ENCODE measurements at regions not wholly inside any gene's neighbourhood (a gene's known extent, or its start where the extent isn't known, plus 50 kb on each side); places are given as distances from the start of the nearest gene placed in this dataset.

- intact Hi-C loops (cut with DNase I; ENCODE audit: low total_unique reads), result no loop called here
- H3K27me3 ChIP-seq, result peaks cover 0 to 35% of the 10 kb centered on the region in 2 donors
- TF ChIP-seq, protein P1, sequence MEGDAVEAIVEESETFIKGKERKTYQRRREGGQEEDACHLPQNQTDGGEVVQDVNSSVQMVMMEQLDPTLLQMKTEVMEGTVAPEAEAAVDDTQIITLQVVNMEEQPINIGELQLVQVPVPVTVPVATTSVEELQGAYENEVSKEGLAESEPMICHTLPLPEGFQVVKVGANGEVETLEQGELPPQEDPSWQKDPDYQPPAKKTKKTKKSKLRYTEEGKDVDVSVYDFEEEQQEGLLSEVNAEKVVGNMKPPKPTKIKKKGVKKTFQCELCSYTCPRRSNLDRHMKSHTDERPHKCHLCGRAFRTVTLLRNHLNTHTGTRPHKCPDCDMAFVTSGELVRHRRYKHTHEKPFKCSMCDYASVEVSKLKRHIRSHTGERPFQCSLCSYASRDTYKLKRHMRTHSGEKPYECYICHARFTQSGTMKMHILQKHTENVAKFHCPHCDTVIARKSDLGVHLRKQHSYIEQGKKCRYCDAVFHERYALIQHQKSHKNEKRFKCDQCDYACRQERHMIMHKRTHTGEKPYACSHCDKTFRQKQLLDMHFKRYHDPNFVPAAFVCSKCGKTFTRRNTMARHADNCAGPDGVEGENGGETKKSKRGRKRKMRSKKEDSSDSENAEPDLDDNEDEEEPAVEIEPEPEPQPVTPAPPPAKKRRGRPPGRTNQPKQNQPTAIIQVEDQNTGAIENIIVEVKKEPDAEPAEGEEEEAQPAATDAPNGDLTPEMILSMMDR (IDR thresholded peaks at IDR 0.05), result no peak
- DNase-seq, result no peak
- no peak overlapping the region for H3K4me3 ChIP-seq
- H3K9me3 ChIP-seq, result peaks cover 0 to 9% (median 6%) of the 10 kb centered on the region in 3 donors
- no peak overlapping the region for H3K27ac ChIP-seq
- no peaks in the 10 kb centered on the region for H3K4me1 ChIP-seq
- no peaks in the 10 kb centered on the region for H3K36me3 ChIP-seq
Observed at GRCh38 chr10:3016016-3016415, 51.3 kb upstream of the PFKP start.

DNA sequence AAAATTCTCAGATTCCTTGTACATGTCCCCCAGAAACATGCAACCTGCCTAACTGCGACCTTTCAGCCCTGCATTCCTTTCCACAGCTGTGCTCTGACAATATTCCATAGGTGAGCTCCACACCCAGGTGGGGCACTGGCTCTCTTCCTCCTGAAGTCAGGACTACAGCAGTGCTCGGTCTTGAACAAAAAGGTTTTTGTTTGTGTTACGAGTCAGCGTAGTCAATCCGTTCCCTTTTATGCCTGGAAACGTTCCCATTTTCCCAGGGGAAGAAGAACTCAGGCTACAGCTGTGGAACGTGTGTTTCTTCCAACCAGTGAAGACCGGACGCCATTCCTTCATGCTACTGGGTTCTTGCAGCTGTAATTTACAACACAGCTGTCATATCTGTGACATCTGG is 52.4 kb upstream of the PFKP start:
- Histone ChIP-seq H3K4me3 (no peak overlapping the region), H3K36me3 (no peaks in the 10 kb centered on the region), H3K4me1 (no peaks in the 10 kb centered on the region), H3K27ac (no peak overlapping the region), H3K27me3 (peaks cover 0 to 37% of the 10 kb centered on the region in 2 donors), H3K9me3 (peaks cover 0 to 9% (median 6%) of the 10 kb centered on the region in 3 donors)
- intact Hi-C loops (cut with DNase I; ENCODE audit: low total_unique reads), result no loop called here
- no peak for DNase-seq
- TF ChIP-seq, protein P1 (IDR thresholded peaks at IDR 0.05), result no peak

GRCh38 chr10:3012223-3012622 is 55.1 kb upstream of the PFKP start:
- Histone ChIP-seq H3K4me1 (no peaks in the 10 kb centered on the region), H3K27ac (no peak overlapping the region), H3K36me3 (no peaks in the 10 kb centered on the region), H3K27me3 (peaks cover 0 to 33% of the 10 kb centered on the region in 2 donors), H3K9me3 (peaks cover 0 to 9% (median 6%) of the 10 kb centered on the region in 3 donors), H3K4me3 (no peak overlapping the region)
- intact Hi-C loops (cut with DNase I; ENCODE audit: low total_unique reads), result no loop called here
- TF ChIP-seq, protein P1 (IDR thresholded peaks at IDR 0.05), result no peak
- no peak for DNase-seq

- TF ChIP-seq, protein P1 (IDR thresholded peaks at IDR 0.05), result no peak
- intact Hi-C loops (cut with DNase I; ENCODE audit: low total_unique reads), result no loop called here
- peaks cover 0 to 9% (median 6%) of the 10 kb centered on the region in 3 donors for H3K9me3 ChIP-seq
- H3K4me3 ChIP-seq, result no peak overlapping the region
- H3K4me1 ChIP-seq, result no peaks in the 10 kb centered on the region
- no peak for DNase-seq
- no peak overlapping the region for H3K27ac ChIP-seq
- no peaks in the 10 kb centered on the region for H3K36me3 ChIP-seq
- peaks cover 0 to 37% of the 10 kb centered on the region in 2 donors for H3K27me3 ChIP-seq
Observed at GRCh38 chr10:3010816-3011460, 56.4 kb upstream of the PFKP start.

DNA sequence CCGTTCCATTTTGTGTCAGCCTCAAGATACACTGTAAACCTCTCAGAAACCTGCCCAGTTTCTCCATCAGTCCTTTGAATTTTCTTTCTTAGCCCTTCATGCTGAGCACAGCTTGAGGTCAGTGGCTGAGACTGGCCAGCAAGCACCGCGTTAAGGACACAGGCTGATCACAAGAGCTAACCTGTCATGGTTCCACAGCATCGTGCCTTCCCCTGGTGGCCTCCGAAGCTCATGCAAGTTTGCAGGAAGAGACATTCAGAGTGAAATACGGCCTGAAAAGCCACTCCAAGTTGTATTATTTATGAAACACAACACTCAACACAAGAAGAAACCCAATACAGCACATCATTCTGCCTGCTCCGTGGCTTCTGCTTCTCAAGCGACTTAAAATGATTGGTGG is 57.0 kb upstream of the PFKP start:
- H3K27ac ChIP-seq, result no peak overlapping the region
- TF ChIP-seq, protein P1 (IDR thresholded peaks at IDR 0.05), result no peak
- H3K4me3 ChIP-seq, result no peak overlapping the region
- no peaks in the 10 kb centered on the region for H3K36me3 ChIP-seq
- peaks cover 0 to 37% of the 10 kb centered on the region in 2 donors for H3K27me3 ChIP-seq
- H3K4me1 ChIP-seq, result no peaks in the 10 kb centered on the region
- no peak for DNase-seq
- intact Hi-C loops (cut with DNase I; ENCODE audit: low total_unique reads), result no loop called here
- H3K9me3 ChIP-seq, result peaks cover 0 to 9% (median 6%) of the 10 kb centered on the region in 3 donors

Data from tibial artery (tissue), 4 donors.